H1 (cell line): ENCODE measurements at regions not wholly inside any gene's neighbourhood (a gene's known extent, or its start where the extent isn't known, plus 50 kb on each side); places are given as distances from the start of the nearest gene placed in this dataset.

ENCODE experiments used
- CEBPB ChIP-seq: IDR thresholded peaks from 2 replicates; pipeline ENCODE4 v1.6.1; 2012; ENCODE audit warnings: low read depth, low read length
- CTCF ChIP-seq, 3 experiments: IDR thresholded peaks; 1 replicate in 2 of 3; 2 replicates in 1 of 3; pipeline versions ENCODE4 v1.5.1 to v1.6.1; 2011; ENCODE audit warnings: low read length in 3 of 3, mild to moderate bottlenecking in 3 of 3, inconsistent platforms in 2 of 3, low read depth in 1 of 3, moderate library complexity in 1 of 3; ENCODE audit not compliant: insufficient read depth in 1 of 3; ENCODE audit errors: control extremely low read depth in 1 of 3
- EZH2 ChIP-seq: fragments of 200-600 bp; sonication (generic); IDR thresholded peaks from 2 replicates; pipeline ENCODE4 v1.7.1; 2012; ENCODE audit warnings: low read depth, mild to moderate bottlenecking, moderate library complexity, low read length, inconsistent platforms; ENCODE audit not compliant: severe bottlenecking
- FOSL1 ChIP-seq: IDR thresholded peaks from 2 replicates; pipeline ENCODE4 v1.6.1; 2011; ENCODE audit warnings: mild to moderate bottlenecking, low read depth, low read length, moderate library complexity; ENCODE audit not compliant: insufficient read depth
- NRF1 ChIP-seq: IDR thresholded peaks from 2 replicates; pipeline ENCODE4 v1.6.1; 2011; ENCODE audit warnings: mild to moderate bottlenecking, low read depth, low read length, improper control_type of control experiment
- RAD21 ChIP-seq, 2 experiments: IDR thresholded peaks in 1 of 2; conservative IDR thresholded peaks in 1 of 2; 2 replicates each; pipeline ENCODE4 v1.6.1; 2011; ENCODE audit warnings: low read depth in 2 of 2, low read length in 2 of 2, improper control_type of control experiment in 1 of 2, inconsistent platforms in 1 of 2, mild to moderate bottlenecking in 1 of 2, moderate library complexity in 1 of 2
- TAF1 ChIP-seq: IDR thresholded peaks from 2 replicates; pipeline ENCODE4 v1.6.1; 2011; ENCODE audit warnings: mild to moderate bottlenecking, low read depth, low read length
- YY1 ChIP-seq: IDR thresholded peaks from 2 replicates; pipeline ENCODE4 v1.6.1; 2011; ENCODE audit warnings: low read depth, mild to moderate bottlenecking, low read length

GRCh38 chr2:139684286-139684860 lies 904.2 kb upstream of the NXPH2 start:
- no peak for TF ChIP-seq CEBPB
- TF ChIP-seq NRF1: no peak
- TF ChIP-seq TAF1: no peak
- TF ChIP-seq YY1: no peak
- TF ChIP-seq CTCF (IDR thresholded peaks at IDR 0.05; ENCODE audit: control extremely low read depth in 1 of 3, insufficient read depth in 1 of 3, low read depth in 1 of 3, low read length in 3 of 3): no peak
- TF ChIP-seq EZH2: no peak
- no peak for TF ChIP-seq FOSL1
- no peak for TF ChIP-seq RAD21 (IDR thresholded peaks at IDR 0.05 in 1 of 2, conservative IDR thresholded peaks at IDR 0.05 in 1 of 2; ENCODE audit: low read depth in 2 of 2, low read length in 2 of 2)
